Smooth muscle cell (in vitro differentiated cells): ENCODE measurements at regions not wholly inside any gene's neighbourhood (a gene's known extent, or its start where the extent isn't known, plus 50 kb on each side); places are given as distances from the start of the nearest gene placed in this dataset.

ENCODE experiments used
- DNase-seq: peaks from one replicate; lab custom pipeline; 2025; ENCODE audit not compliant: unreplicated experiment; lab: John Stamatoyannopoulos, UW
- H2AFZ ChIP-seq: fragments of 200-600 bp; sonication (generic); 2 replicates; pipeline ENCODE4 v1.6.0; 2016; ENCODE audit warnings: antibody characterized with exemption, low read depth, mild to moderate bottlenecking
- H3F3A ChIP-seq: fragments of 200-600 bp; sonication (generic); 2 replicates; pipeline ENCODE4 v1.6.0; 2017; ENCODE audit warnings: antibody characterized with exemption, low read depth
- H3K27ac ChIP-seq: fragments of 200-600 bp; sonication (generic); 2 replicates; pipeline ENCODE4 v1.5.1; 2016; ENCODE audit warnings: low read depth, mild to moderate bottlenecking
- H3K27me3 ChIP-seq: fragments of 200-600 bp; sonication (generic); 2 replicates; pipeline ENCODE4 v1.6.1; 2016; ENCODE audit warnings: low read depth, mild to moderate bottlenecking
- H3K36me3 ChIP-seq: fragments of 200-600 bp; sonication (generic); 2 replicates; pipeline ENCODE4 v1.5.1; 2016; ENCODE audit warnings: low read depth
- H3K4me1 ChIP-seq: fragments of 200-600 bp; sonication (generic); 2 replicates; pipeline ENCODE4 v1.5.1; 2016; ENCODE audit warnings: low read depth
- H3K4me2 ChIP-seq: fragments of 200-600 bp; sonication (generic); 2 replicates; pipeline ENCODE4 v1.6.0; 2016; ENCODE audit warnings: mild to moderate bottlenecking
- H3K4me3 ChIP-seq: fragments of 200-600 bp; sonication (generic); 2 replicates; pipeline ENCODE4 v1.5.1; 2016; ENCODE audit warnings: mild to moderate bottlenecking
- H3K79me2 ChIP-seq: fragments of 200-600 bp; sonication (generic); 2 replicates; pipeline ENCODE4 v1.6.0; 2016; ENCODE audit warnings: low read depth, mild to moderate bottlenecking
- H3K9ac ChIP-seq: fragments of 200-600 bp; sonication (generic); 2 replicates; pipeline ENCODE4 v1.6.0; 2016; ENCODE audit warnings: low read depth
- H3K9me3 ChIP-seq: fragments of 200-600 bp; sonication (generic); replicated peaks from 2 replicates; pipeline ENCODE4 v1.5.1; 2016; ENCODE audit warnings: low read depth
- H4K20me1 ChIP-seq: fragments of 200-600 bp; sonication (generic); 2 replicates; pipeline ENCODE4 v1.6.0; 2016; ENCODE audit warnings: low read depth
- CTCF ChIP-seq: fragments of 200-600 bp; sonication (generic); IDR thresholded peaks from 2 replicates; pipeline ENCODE4 v1.5.1; 2017; ENCODE audit warnings: borderline replicate concordance, mild to moderate bottlenecking, antibody characterized with exemption; ENCODE audit not compliant: insufficient read depth, poor library complexity, severe bottlenecking
- WGBS: methylation state at CpG from one replicate; pipeline ENCODE4 v1.1.7; 2016; ENCODE audit warnings: low lambda C conversion rate; 5-methylcytosine and 5-hydroxymethylcytosine counted together

GRCh38 chr9:79273311-79273710 is 298.5 kb upstream of the TLE4 start:
- no peaks in the 10 kb centered on the region for H3K36me3 ChIP-seq
- H3K9me3 ChIP-seq = no peaks in the 10 kb centered on the region
- no peaks in the 10 kb centered on the region for H3K4me1 ChIP-seq
- no peaks in the 10 kb centered on the region for H3F3A ChIP-seq
- no peak for DNase-seq
- no peak overlapping the region for H3K4me3 ChIP-seq
- H3K79me2 ChIP-seq = no peaks in the 10 kb centered on the region
- no peak overlapping the region for H2AFZ ChIP-seq
- no peaks in the 10 kb centered on the region for H4K20me1 ChIP-seq
- H3K27ac ChIP-seq = no peak overlapping the region
- 92% methylated on average over 3 of the region's 3 CpGs for WGBS
- H3K4me2 ChIP-seq = no peak overlapping the region
- TF ChIP-seq CTCF = no peak
- H3K27me3 ChIP-seq = no peaks in the 10 kb centered on the region
- no peak overlapping the region for H3K9ac ChIP-seq

GRCh38 chr9:79279356-79279755 is 292.4 kb upstream of the TLE4 start:
- no peak for TF ChIP-seq CTCF
- Histone ChIP-seq H3K27me3 (no peaks in the 10 kb centered on the region), H3K79me2 (no peaks in the 10 kb centered on the region), H4K20me1 (no peaks in the 10 kb centered on the region), H3K4me1 (no peaks in the 10 kb centered on the region), H3K4me2 (no peak overlapping the region), H2AFZ (no peak overlapping the region), H3F3A (no peaks in the 10 kb centered on the region), H3K36me3 (no peaks in the 10 kb centered on the region), H3K9ac (no peak overlapping the region), H3K4me3 (no peak overlapping the region), H3K9me3 (no peaks in the 10 kb centered on the region), H3K27ac (no peak overlapping the region)
- 93% methylated on average over 1 of the region's 1 CpG for WGBS
- no peak for DNase-seq

GRCh38 chr9:79280691-79281090 is 291.1 kb upstream of the TLE4 start:
- H3F3A ChIP-seq = no peaks in the 10 kb centered on the region
- no peak overlapping the region for H3K9ac ChIP-seq
- DNase-seq = no peak
- TF ChIP-seq CTCF = no peak
- no peaks in the 10 kb centered on the region for H3K36me3 ChIP-seq
- H3K9me3 ChIP-seq = no peaks in the 10 kb centered on the region
- H2AFZ ChIP-seq = no peak overlapping the region
- no peaks in the 10 kb centered on the region for H3K79me2 ChIP-seq
- H3K27me3 ChIP-seq = no peaks in the 10 kb centered on the region
- H3K4me3 ChIP-seq = no peak overlapping the region
- no peaks in the 10 kb centered on the region for H3K4me1 ChIP-seq
- 96% methylated on average over 4 of the region's 4 CpGs for WGBS
- no peak overlapping the region for H3K27ac ChIP-seq
- H3K4me2 ChIP-seq = no peak overlapping the region
- H4K20me1 ChIP-seq = no peaks in the 10 kb centered on the region

DNA sequence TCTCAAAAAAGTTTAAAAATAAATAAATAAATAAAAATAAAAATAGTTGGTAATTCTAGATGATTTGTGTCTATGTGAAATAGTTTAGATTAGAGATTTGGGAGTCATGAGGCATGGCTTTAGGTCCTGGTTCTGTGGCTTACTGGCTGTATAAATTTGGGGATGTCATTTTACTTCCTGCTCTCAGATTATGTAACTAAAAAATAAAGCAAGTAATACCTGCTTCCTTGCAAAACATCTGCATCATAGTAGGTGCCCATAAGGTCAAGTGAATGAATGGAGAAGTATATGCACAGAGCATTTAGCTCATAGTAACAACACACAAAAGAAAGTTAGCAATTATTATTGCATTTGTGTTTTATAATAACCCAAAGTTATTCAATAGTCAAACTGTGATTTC is 287.7 kb upstream of the TLE4 start:
- Histone ChIP-seq H3K4me3 (no peak overlapping the region), H3K9me3 (no peaks in the 10 kb centered on the region), H2AFZ (no peak overlapping the region), H3K4me2 (no peak overlapping the region), H3F3A (no peaks in the 10 kb centered on the region), H4K20me1 (no peaks in the 10 kb centered on the region), H3K79me2 (no peaks in the 10 kb centered on the region), H3K36me3 (no peaks in the 10 kb centered on the region), H3K27ac (no peak overlapping the region), H3K9ac (no peak overlapping the region), H3K27me3 (no peaks in the 10 kb centered on the region), H3K4me1 (peaks cover 16% of the 10 kb centered on the region)
- DNase-seq = no peak
- TF ChIP-seq CTCF = no peak
